ENCODE measurements at regions not wholly inside any gene's neighbourhood (a gene's known extent, or its start where the extent isn't known, plus 50 kb on each side); places are given as distances from the start of the nearest gene placed in this dataset.

GRCh38 chr1:14113841-14114567 is 414.0 kb downstream of the PRDM2 start:
- intact Hi-C loops (cut with DNase I) = loop anchor here (2.0 to 5.0 kb wide), 2 partner anchors 618 to 933 kb away; no protein-coding TSS in a partner anchor
- no peak for DNase-seq (ENCODE audit: low spot score)

DNA sequence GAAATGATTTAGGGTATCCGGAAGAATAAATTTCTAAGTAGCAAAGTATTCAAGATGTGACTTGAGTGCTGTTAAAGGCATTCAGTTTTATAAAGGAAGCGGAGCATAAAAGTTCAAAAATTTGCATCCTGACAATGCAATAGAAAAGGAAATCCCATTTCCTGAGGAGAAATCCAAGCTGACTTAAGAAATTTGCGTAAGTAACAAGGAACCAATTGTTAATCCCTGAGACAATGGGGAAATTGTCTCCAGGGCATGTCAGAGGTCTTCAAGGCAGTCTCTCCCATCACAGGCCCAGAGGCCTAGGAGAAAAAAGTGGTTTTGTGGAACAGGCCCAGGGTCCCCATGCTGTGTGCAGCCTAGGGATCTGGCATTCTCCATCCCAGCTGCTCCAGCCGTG is 416.0 kb downstream of the PRDM2 start:
- intact Hi-C loops (cut with DNase I) = loop anchor here (2.0 kb wide), 1 partner anchor 931 kb away; no protein-coding TSS in a partner anchor
- DNase-seq (ENCODE audit: low spot score) = no peak

GRCh38 chr1:14117700-14118099 is 417.7 kb downstream of the PRDM2 start:
- intact Hi-C loops (cut with DNase I) = no loop called here
- DNase-seq (ENCODE audit: low spot score) = no peak

DNA sequence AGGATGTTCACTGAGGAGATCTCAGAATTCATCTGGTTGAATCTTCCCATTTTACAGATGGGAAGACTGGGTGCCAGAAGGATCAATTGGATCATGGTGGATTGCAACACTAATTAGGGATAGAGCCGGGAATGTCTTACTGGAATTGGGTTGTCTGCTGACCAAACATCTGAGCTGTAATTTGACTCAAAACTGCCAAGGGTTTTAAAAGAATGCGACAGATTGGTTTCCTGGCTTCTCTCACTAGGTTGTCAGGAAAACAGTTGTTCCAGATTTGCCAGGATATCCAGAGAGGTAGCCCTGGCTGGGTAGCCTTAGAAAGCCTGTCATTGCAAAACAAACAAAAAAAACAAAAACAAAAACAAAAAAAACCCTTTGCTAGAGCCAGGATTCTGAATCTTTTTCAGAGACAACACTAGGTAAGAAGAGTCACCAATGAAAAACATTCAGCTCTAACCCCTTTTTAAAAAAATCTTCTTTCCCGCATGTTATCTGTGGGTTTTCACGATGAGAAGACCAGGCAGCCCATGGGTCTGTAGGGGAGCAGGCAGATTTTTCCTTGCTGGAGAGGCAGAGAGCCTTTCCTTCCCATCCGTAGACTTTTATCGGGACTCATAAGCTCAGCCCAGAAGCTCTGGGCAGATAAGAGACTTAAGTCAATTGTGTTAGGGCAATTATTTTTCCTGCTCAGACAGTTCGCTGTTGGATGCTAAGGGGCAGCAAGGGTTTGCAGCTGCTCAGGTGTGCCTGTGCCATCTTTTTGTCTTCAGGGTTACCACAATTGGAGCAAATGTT is 418.9 kb downstream of the PRDM2 start:
- DNase-seq (ENCODE audit: low spot score) = no peak
- intact Hi-C loops (cut with DNase I) = no loop called here

DNA sequence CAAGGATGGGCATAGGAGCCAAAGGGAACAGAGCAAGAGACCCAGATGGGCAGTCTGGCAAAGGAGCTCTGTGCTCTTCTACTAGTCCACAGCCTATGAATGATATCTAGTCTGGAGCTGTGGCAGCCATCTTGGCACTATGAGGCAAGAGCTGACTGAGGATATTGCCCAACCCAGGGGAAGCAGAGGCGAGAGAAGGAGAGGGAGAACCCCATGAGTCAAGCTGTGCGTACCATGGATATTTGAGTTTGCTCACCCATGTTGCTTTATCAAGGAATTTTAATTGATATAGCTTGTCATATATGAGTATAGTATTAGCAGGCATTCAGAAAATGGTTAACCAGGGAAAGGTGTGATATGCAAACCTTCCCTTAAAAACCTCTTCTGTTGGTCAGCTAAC is 420.9 kb downstream of the PRDM2 start:
- DNase-seq (ENCODE audit: low spot score) = no peak
- intact Hi-C loops (cut with DNase I) = no loop called here

DNA sequence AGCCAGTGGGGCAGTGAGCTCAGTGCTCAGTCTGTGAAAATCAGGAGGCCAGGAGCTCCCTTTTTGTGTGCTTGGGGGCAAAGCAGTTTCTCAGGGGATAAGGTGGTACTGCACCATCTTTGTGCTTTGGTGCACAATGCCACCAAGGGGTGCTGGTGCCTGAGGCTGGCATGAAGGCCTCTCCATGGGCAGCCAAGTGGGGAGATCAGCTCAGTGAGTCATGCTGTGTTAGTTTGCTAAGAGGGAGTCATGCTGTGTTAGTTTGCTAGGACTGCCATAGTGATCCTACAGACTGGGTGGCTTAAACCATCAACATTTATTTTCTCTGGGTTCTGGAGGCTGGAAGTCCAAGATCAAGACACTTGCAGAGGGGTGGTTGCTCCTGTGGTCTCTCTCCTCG is 428.1 kb downstream of the PRDM2 start:
- no peak for DNase-seq (ENCODE audit: low spot score)

DNA sequence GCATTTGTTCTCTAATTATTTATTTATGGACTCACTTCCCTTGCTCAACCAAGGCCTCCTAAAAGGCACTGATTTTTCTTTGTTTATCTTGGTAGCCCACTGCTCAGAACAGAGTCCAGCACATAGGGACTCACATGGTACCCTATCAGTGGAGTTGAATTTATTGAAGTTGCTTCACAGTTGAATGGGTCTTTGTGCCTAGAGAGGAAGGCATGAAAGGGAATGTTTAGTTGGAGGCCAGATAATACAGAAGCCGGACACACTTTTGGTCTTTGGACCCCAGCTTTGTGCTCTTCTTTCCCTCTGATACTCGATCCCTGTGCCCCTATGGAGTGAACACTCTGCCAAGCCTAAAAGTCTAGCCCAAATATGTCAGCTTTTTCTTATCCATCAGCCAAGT is 429.0 kb downstream of the PRDM2 start:
- intact Hi-C loops (cut with DNase I) = no loop called here
- no peak for DNase-seq (ENCODE audit: low spot score)

More for the DNA sequence above, 428.1 kb downstream of the PRDM2 start:
- intact Hi-C loops (cut with DNase I) = no loop called here

- intact Hi-C loops (cut with DNase I) = no loop called here
- DNase-seq (ENCODE audit: low spot score) = no peak
These were observed 435.1 kb downstream of the PRDM2 start for GRCh38 chr1:14135070-14135469.

DNA sequence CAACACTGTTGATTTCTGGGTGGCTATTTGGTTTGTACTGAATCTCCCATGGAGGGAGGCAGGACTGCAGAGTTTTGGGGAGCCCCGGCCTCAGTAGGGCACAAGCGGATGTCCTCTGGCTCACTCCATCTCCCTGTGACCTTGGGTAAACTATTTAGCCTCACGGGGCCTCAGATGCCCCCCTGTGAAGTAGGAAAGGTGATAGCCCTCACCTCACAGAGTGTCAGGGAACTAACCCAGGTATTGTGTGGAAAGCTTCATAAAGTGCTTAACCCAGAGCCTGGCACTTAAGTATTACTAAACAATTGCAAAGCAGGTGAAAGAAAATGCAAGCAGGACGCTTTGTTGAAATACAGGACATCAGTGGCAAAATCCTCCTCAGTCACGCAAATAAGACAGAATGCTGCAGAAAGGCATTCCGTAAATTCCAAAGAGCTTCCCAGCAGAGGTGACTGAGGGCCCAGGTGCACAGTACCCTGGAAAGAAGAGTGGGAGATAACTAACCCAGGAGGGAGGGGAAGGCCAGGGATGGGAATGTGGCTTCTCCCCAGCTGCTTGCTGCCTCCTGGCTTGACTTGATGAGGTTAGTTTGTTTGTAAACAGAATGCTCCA is 436.3 kb downstream of the PRDM2 start:
- intact Hi-C loops (cut with DNase I) = no loop called here
- DNase-seq (ENCODE audit: low spot score) = no peak

DNA sequence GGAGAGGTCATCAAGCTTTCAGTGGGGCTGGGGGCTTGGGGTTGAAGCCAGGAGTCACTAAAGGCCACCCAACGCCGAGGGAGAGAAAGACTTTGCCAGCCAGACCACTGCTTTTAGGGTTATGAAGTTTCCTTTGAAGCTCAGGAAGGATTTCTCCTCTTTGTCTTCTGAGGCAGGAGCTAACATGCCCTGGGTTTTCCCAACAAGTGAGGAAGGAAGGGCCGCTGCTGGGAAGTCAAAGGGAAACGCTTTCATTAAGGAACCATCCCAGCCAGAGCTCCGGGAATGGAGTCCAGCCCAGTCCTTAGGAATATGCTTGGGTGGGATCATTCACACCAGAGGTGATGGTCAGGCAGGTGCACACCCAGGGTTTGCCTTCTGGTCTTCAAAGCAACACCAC is 436.9 kb downstream of the PRDM2 start:
- DNase-seq (ENCODE audit: low spot score) = no peak
- intact Hi-C loops (cut with DNase I) = no loop called here

DNA sequence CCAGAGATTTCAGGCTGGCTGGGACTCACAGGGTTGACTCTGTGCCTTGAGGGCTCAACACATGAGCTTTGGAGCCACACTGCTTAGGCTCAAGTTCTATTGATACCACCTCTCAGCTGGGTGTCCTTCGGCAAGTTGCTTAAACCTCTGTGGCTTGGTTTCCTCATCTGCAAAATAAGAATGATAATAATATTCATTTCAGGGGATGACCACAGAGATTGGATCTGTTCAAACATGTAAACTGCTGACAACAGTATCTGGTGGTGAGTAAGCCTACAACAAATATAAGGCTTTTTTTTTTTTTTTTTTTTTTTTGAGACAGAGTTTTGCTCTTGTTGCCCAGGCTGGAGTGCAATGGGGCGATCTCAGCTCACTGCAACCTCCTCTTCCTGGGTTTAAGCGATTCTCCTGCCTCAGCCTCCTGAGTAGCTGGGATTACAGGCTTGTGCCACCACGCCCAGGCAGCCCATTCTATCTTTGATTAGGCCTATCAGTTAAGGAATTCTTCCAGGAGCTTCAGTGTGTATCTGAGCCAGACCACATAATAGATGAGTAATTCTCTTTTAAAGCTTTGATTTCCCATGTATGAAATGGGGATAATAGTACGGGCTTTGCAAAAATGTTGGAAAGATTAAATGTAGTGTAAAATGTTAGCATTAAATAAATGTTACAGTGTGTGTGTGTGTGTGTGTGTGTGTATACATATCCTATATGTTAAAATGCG is 437.6 kb downstream of the PRDM2 start:
- DNase-seq (ENCODE audit: low spot score) = no peak
- intact Hi-C loops (cut with DNase I) = no loop called here

DNA sequence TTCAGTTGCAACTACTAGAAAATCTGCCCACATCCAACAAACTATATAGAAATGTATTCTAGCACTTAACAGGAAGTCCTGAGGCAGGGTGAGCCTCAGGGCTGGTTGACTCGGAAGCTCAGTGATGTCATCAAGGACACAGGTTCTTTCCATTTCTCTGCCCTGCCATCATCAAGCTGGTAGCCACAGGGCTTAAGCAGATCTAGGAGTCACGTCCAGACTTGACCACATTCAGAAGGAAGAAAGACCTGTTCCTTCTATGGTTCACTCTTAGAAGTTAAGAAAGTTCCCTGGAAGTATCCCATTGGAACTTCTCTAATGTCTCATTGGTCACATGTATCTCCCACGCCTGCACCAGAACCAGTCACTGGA is 438.1 kb downstream of the PRDM2 start:
- DNase-seq (ENCODE audit: low spot score) = no peak
- intact Hi-C loops (cut with DNase I) = no loop called here

DNA sequence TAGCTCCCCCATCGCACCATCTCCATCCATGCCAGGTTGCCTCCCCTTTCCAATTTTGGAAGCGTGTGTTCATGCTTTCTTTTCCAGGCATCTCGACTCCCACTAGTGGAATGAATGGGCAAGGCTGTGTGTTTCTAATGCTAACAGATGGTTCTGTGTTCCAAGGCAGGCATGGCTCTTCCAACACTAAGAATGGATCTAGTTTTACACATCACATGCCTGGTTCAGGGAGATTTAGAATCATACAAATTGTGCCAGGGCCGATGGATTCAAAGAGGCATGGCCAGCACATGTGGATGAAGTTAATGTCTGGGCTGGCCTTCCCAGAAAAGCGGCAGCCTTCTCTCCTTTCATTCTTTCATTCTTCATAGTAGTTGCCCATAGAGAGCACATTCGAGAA is 438.7 kb downstream of the PRDM2 start:
- intact Hi-C loops (cut with DNase I) = no loop called here
- DNase-seq (ENCODE audit: low spot score) = no peak

DNA sequence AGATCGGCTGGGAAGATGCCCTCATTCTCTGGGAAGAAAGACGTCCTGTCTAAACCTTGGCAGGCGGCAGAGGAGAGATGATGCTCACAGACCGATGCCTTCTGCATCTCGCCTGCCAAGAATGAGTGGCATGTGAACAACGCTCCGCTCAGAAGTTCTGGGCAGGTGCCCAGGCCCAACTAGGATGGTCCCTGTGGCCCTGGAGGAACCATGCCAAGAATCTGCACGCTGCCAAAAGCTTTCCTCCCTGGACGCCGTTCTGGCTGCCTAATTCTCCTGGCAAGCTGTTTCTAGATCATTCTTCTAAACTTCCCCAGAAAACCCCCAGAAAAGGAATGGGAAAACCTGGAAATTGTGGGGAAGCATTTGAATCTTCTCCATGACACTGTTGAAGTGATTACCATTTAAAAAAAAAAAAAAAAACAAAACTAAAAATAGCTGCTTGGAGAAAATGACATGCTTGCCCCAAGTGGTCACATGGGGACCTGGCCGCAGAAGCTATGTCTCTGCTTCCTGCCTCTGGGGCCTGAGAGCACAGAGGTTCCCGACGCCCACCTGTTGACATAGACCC is 440.9 kb downstream of the PRDM2 start:
- DNase-seq (ENCODE audit: low spot score) = peak; percentile 79
- intact Hi-C loops (cut with DNase I) = no loop called here

DNA sequence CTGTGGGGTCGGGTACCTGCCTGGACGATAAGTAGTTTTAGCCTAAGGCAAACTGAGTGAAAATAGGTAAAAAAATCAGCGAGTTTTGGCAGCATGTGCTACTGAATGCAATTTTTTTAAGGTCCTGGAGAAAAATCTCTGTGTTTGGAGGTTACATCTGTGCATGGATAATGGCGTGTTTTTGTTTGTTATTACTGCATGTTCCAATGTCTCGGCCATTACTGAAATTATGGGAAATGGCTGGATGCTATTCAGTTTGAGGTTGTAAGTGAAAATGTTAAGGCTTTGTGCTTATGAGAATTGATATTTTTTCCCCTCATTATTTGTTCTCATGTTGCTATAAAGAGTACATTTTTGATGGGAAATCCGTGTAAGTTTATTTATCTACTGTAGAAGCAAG is 441.7 kb downstream of the PRDM2 start:
- intact Hi-C loops (cut with DNase I) = no loop called here
- DNase-seq (ENCODE audit: low spot score) = no peak

DNA sequence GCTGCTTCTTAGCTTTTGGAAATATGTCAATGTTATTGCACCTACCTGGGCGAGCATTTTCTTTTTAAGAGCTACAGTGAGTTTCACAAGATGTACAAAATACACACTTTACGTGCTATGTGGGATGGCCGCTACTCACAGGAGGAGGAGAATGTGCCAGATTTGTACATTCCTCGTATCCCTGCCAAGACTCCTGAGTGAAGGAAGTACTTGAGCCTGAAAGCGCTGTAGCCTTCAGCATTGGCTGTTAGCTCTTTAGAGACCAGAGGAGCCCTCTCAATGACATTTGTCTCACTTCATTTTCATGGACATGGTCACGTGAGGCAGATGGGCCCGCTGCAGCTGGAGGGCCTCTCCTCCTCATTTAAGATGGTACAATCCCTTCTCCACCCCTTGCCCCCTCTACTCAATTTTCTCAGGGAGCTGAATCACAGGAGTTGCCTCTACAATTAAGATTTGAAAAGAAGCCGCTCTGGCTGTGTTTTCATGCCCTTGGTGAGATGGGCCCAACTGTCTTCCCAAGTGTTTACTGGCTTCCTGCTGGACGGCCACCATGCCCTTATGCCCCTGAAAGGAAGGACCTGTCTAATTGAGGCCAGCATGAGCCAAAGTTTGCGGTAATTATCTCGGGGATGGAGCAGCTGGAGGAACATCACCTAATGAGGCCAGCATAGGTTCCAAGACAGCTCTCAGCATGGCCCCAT is 442.6 kb downstream of the PRDM2 start:
- intact Hi-C loops (cut with DNase I) = no loop called here
- no peak for DNase-seq (ENCODE audit: low spot score)

DNA sequence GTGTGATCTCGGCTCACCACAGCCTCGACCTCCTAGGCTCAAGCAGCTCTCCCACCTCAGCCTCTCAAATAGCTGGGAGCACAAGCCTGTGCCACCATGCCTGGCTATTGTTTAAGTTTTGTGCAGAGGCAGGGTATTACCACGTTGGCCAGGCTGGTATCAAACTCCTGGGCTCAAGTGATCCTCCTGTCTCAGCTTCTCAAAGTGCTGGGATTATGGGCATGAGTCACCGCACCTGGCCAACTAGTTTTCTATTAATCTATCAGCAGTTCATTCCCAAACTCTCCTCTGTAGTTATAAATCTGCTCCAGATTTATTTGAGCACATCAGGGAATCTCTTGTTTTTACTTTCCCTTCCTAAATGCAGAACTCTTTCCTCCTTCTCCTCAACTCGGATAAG is 443.8 kb downstream of the PRDM2 start:
- no peak for DNase-seq (ENCODE audit: low spot score)
- intact Hi-C loops (cut with DNase I) = no loop called here

DNA sequence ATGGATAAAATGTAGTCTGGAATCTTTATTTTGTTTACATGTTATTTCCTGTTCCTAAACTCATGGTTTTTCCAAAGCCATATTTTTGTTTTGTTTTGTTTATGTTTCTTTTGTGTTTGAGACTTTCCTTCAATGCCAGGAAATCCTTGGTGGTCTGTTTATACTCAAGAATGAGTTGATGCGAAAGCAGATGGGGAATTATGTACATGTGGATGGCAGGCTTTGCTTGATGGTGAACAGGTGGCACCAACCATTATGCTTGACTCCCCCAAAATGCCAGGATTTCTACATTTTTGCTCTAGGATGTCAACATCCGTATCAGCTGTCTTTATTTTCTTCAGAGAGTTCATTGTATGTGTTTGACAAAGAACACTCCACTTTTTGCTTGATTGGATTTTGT is 448.5 kb downstream of the PRDM2 start:
- no peak for DNase-seq (ENCODE audit: low spot score)
- intact Hi-C loops (cut with DNase I) = no loop called here

- DNase-seq (ENCODE audit: low spot score) = no peak
- intact Hi-C loops (cut with DNase I) = no loop called here
These were observed 449.1 kb upstream of the KAZN start for GRCh38 chr1:14149431-14149830.

Measured in cardiac septum (tissue), 1 donor.